VCaP (cell line): ENCODE measurements at regions not wholly inside any gene's neighbourhood (a gene's known extent, or its start where the extent isn't known, plus 50 kb on each side); places are given as distances from the start of the nearest gene placed in this dataset.

Experiments used
- H3K27ac ChIP-seq: fragments of 450-650 bp; 2 replicates; pipeline ENCODE4 v1.5.1; 2017
- CTCF ChIP-seq: fragments of 450-650 bp; conservative IDR thresholded peaks from 2 replicates; pipeline ENCODE4 v1.5.1; 2017; ENCODE audit warnings: mild to moderate bottlenecking, moderate library complexity

- no peak overlapping the region for H3K27ac ChIP-seq
- TF ChIP-seq CTCF, result no peak
Observed at GRCh38 chr1:10897981-10898728, 101.7 kb upstream of the CASZ1 start.

- no peak overlapping the region for H3K27ac ChIP-seq
- TF ChIP-seq CTCF, result no peak
Observed at GRCh38 chr1:10898921-10899320, 102.5 kb upstream of the CASZ1 start.

GRCh38 chr1:10899490-10900250 is 103.2 kb upstream of the CASZ1 start:
- no peak for TF ChIP-seq CTCF
- H3K27ac ChIP-seq, result no peak overlapping the region

- no peak for TF ChIP-seq CTCF
- H3K27ac ChIP-seq, result no peak overlapping the region
Observed at GRCh38 chr1:10900251-10900651, 103.8 kb upstream of the CASZ1 start.

GRCh38 chr1:10900691-10901090 is 104.2 kb upstream of the CASZ1 start:
- no peak for TF ChIP-seq CTCF
- no peak overlapping the region for H3K27ac ChIP-seq

- no peak for TF ChIP-seq CTCF
- H3K27ac ChIP-seq, result no peak overlapping the region
Observed at GRCh38 chr1:10901091-10901890, 104.8 kb upstream of the CASZ1 start.
